Type B pancreatic cell (in vitro differentiated cells): ENCODE measurements at regions not wholly inside any gene's neighbourhood (a gene's known extent, or its start where the extent isn't known, plus 50 kb on each side); places are given as distances from the start of the nearest gene placed in this dataset.
"Not testable (repeated sequence)": the region's sequence is repeated elsewhere in the genome, so short reads cannot be mapped to it uniquely, and the experiment has no call there.

Source experiments
- DNase-seq: peaks from one replicate; pipeline ENCODE4 v3.0.0; 2021; ENCODE audit warnings: mixed read lengths; ENCODE audit not compliant: unreplicated experiment; ENCODE audit errors: extremely low spot score
- H3K27ac Mint-ChIP-seq: 2 replicates; pipeline ENCODE4 v1.8.0; 2021; ENCODE audit warnings: mild to moderate bottlenecking, mixed read lengths
- H3K27me3 Mint-ChIP-seq: 2 replicates; pipeline ENCODE4 v1.8.0; 2021; ENCODE audit warnings: mixed read lengths
- H3K36me3 Mint-ChIP-seq: 2 replicates; pipeline ENCODE4 v1.8.0; 2021; ENCODE audit warnings: mixed read lengths
- H3K4me1 Mint-ChIP-seq: one replicate; pipeline ENCODE4 v1.8.0; 2021; ENCODE audit warnings: mixed read lengths; ENCODE audit not compliant: unreplicated experiment
- H3K4me3 Mint-ChIP-seq: 2 replicates; pipeline ENCODE4 v1.8.0; 2021; ENCODE audit warnings: mild to moderate bottlenecking, mixed read lengths
- H3K9me3 Mint-ChIP-seq: 2 replicates; pipeline ENCODE4 v1.8.0; 2021; ENCODE audit warnings: mixed read lengths
- CTCF ChIP-seq: fragments of 200-600 bp; sonication (generic); conservative IDR thresholded peaks from 2 replicates; pipeline ENCODE4 v1.5.0; 2021; ENCODE audit warnings: antibody characterized with exemption, mild to moderate bottlenecking

GRCh38 chr6:19231878-19232561 is 605.1 kb upstream of the ID4 start:
- H3K36me3 Mint-ChIP-seq: no peaks in the 10 kb centered on the region
- H3K4me3 Mint-ChIP-seq: no peak overlapping the region
- H3K27me3 Mint-ChIP-seq: no peaks in the 10 kb centered on the region
- peaks cover 8% of the 10 kb centered on the region for H3K4me1 Mint-ChIP-seq
- no peak for TF ChIP-seq CTCF
- no peak for DNase-seq
- H3K9me3 Mint-ChIP-seq: peaks cover 12% of the 10 kb centered on the region
- H3K27ac Mint-ChIP-seq: no peak overlapping the region

GRCh38 chr6:19245656-19246055 is 591.5 kb upstream of the ID4 start:
- Mint-ChIP-seq H3K4me3 (no peak overlapping the region), H3K36me3 (no peaks in the 10 kb centered on the region), H3K4me1 (no peaks in the 10 kb centered on the region), H3K27me3 (no peaks in the 10 kb centered on the region), H3K9me3 (peaks cover 4% of the 10 kb centered on the region), H3K27ac (no peak overlapping the region)
- no peak for TF ChIP-seq CTCF
- DNase-seq: no peak

- H3K27ac Mint-ChIP-seq, DNase-seq, H3K4me1 Mint-ChIP-seq, H3K36me3 Mint-ChIP-seq, H3K27me3 Mint-ChIP-seq, H3K4me3 Mint-ChIP-seq, H3K9me3 Mint-ChIP-seq: not testable (repeated sequence)
These were observed 590.0 kb upstream of the ID4 start for GRCh38 chr6:19247181-19247580.

GRCh38 chr6:19256123-19256522 is 581.0 kb upstream of the ID4 start:
- not testable (repeated sequence) for H3K27me3 Mint-ChIP-seq, H3K36me3 Mint-ChIP-seq, H3K4me3 Mint-ChIP-seq, H3K4me1 Mint-ChIP-seq, DNase-seq, H3K27ac Mint-ChIP-seq, H3K9me3 Mint-ChIP-seq

GRCh38 chr6:19261642-19262041 is 575.5 kb upstream of the ID4 start:
- H3K4me3 Mint-ChIP-seq: no peak overlapping the region
- H3K4me1 Mint-ChIP-seq: no peaks in the 10 kb centered on the region
- DNase-seq: no peak
- TF ChIP-seq CTCF: no peak
- H3K27ac Mint-ChIP-seq: no peak overlapping the region
- no peaks in the 10 kb centered on the region for H3K27me3 Mint-ChIP-seq
- no peaks in the 10 kb centered on the region for H3K36me3 Mint-ChIP-seq
- H3K9me3 Mint-ChIP-seq: peaks cover 3% of the 10 kb centered on the region

GRCh38 chr6:19268117-19268516 is 569.1 kb upstream of the ID4 start:
- Mint-ChIP-seq H3K36me3 (no peaks in the 10 kb centered on the region), H3K27ac (no peak overlapping the region), H3K4me3 (no peak overlapping the region), H3K9me3 (peaks cover 10% of the 10 kb centered on the region), H3K4me1 (no peaks in the 10 kb centered on the region), H3K27me3 (no peaks in the 10 kb centered on the region)
- TF ChIP-seq CTCF: no peak
- DNase-seq: no peak

- H3K9me3 Mint-ChIP-seq: peaks cover 11% of the 10 kb centered on the region
- H3K4me3 Mint-ChIP-seq: no peak overlapping the region
- TF ChIP-seq CTCF: no peak
- no peaks in the 10 kb centered on the region for H3K4me1 Mint-ChIP-seq
- no peaks in the 10 kb centered on the region for H3K36me3 Mint-ChIP-seq
- H3K27me3 Mint-ChIP-seq: no peaks in the 10 kb centered on the region
- no peak for DNase-seq
- H3K27ac Mint-ChIP-seq: no peak overlapping the region
These were observed 568.5 kb upstream of the ID4 start for GRCh38 chr6:19268718-19269117.
